Right lobe of liver (tissue), 6 donors: ENCODE measurements at regions not wholly inside any gene's neighbourhood (a gene's known extent, or its start where the extent isn't known, plus 50 kb on each side); places are given as distances from the start of the nearest gene placed in this dataset.

ENCODE experiments used
- ATAC-seq, 4 donors: fragments of 200-7000 bp; cut with Tn5 transposase; one replicate each; pipeline ENCODE4 v1.9.1; 2020; ENCODE audit warnings: mild to moderate bottlenecking in 4 of 4, moderate library complexity in 4 of 4
- DNase-seq, 3 donors: peaks; one replicate each; pipeline ENCODE4 v3.0.0-alpha.2; 2020
- H3K27ac ChIP-seq, 3 donors: fragments of 200-600 bp; one replicate each; pipeline ENCODE4 v1.8.0; 2022
- H3K27me3 ChIP-seq, 2 donors: fragments of 200-600 bp; one replicate each; pipeline ENCODE4 v1.8.0; 2022
- H3K36me3 ChIP-seq, 4 donors: fragments of 200-600 bp; sonication (generic) in 1 of 4; one replicate each; pipeline versions ENCODE4 v1.5.1 to v1.8.0; 2017 to 2022; ENCODE audit warnings: control low read depth in 1 of 4
- H3K4me1 ChIP-seq, 4 donors: fragments of 200-600 bp; sonication (generic) in 1 of 4; one replicate each; pipeline versions ENCODE4 v1.5.1 to v1.8.0; 2017 to 2022; ENCODE audit warnings: control low read depth in 1 of 4
- H3K4me3 ChIP-seq, 3 donors: fragments of 200-600 bp; one replicate each; pipeline ENCODE4 v1.8.0; 2022
- H3K9me3 ChIP-seq, 4 donors: fragments of 200-600 bp; sonication (generic) in 1 of 4; one replicate each; pipeline versions ENCODE4 v1.5.1 to v1.8.0; 2017 to 2022; ENCODE audit warnings: control low read depth in 1 of 4
- POLR2A ChIP-seq: fragments of 450-650 bp; IDR thresholded peaks from one replicate; pipeline ENCODE4 v1.6.1; 2017; ENCODE audit warnings: antibody characterized with exemption, mild to moderate bottlenecking
- WGBS: methylation state at CpG from one replicate; pipeline ENCODE4 v1.1.6; 2018; ENCODE audit warnings: low coverage, low lambda C conversion rate; ENCODE audit not compliant: insufficient coverage; ENCODE audit errors: missing lambda C conversion rate; 5-methylcytosine and 5-hydroxymethylcytosine counted together
- intact Hi-C, 2 donors: fragments of 100-400 bp; cut with DNase I; formaldehyde crosslinking; loops; one replicate each; pipeline versions ENCODE4 v1.11.2 to v1.14.1; 2022
- TF ChIP-seq, protein P1 (sequence below), 4 donors: fragments of 200-600 bp in 3 of 4; fragments of 450-650 bp in 1 of 4; IDR thresholded peaks; one replicate each; pipeline versions ENCODE4 v1.5.1 to v1.8.0; 2016 to 2022; ENCODE audit warnings: antibody characterized with exemption in 4 of 4, mild to moderate bottlenecking in 2 of 4
- donor health status: DM: no; HTN: yes; CAD: no.
- donor health status: DM: no; HTN: no; CAD: no.
- donor health status: DM: no; HTN: no; CAD: no.
- donor health status: DM: no; HTN: yes; CAD: no.
- donor health status: DM: no; HTN: yes; CAD: no.

GRCh38 chr9:106075960-106076327 lies 381.6 kb downstream of the TMEM38B start:
- H3K27me3 ChIP-seq: no peaks in the 10 kb centered on the region
- TF ChIP-seq POLR2A: no peak
- TF ChIP-seq, protein P1, sequence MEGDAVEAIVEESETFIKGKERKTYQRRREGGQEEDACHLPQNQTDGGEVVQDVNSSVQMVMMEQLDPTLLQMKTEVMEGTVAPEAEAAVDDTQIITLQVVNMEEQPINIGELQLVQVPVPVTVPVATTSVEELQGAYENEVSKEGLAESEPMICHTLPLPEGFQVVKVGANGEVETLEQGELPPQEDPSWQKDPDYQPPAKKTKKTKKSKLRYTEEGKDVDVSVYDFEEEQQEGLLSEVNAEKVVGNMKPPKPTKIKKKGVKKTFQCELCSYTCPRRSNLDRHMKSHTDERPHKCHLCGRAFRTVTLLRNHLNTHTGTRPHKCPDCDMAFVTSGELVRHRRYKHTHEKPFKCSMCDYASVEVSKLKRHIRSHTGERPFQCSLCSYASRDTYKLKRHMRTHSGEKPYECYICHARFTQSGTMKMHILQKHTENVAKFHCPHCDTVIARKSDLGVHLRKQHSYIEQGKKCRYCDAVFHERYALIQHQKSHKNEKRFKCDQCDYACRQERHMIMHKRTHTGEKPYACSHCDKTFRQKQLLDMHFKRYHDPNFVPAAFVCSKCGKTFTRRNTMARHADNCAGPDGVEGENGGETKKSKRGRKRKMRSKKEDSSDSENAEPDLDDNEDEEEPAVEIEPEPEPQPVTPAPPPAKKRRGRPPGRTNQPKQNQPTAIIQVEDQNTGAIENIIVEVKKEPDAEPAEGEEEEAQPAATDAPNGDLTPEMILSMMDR (IDR thresholded peaks at IDR 0.05): no peak
- H3K27ac ChIP-seq: no peak overlapping the region
- 57% methylated on average over 1 of the region's 1 CpG for WGBS
- H3K9me3 ChIP-seq: no peaks in the 10 kb centered on the region
- peaks cover 0 to 42% (median 3%) of the 10 kb centered on the region in 4 donors for H3K4me1 ChIP-seq
- H3K36me3 ChIP-seq: no peaks in the 10 kb centered on the region
- ATAC-seq (no peak), DNase-seq (no peak)
- H3K4me3 ChIP-seq: no peak overlapping the region
- intact Hi-C loops: no loop called here

- WGBS: 56% methylated on average over 1 of the region's 1 CpG
- peak in 1 of 4 donors; percentile 23 for ATAC-seq
- peaks cover 0 to 42% (median 3%) of the 10 kb centered on the region in 4 donors for H3K4me1 ChIP-seq
- H3K4me3 ChIP-seq: no peak overlapping the region
- no peak for TF ChIP-seq POLR2A
- TF ChIP-seq, protein P1 (IDR thresholded peaks at IDR 0.05): no peak
- H3K27ac ChIP-seq: no peak overlapping the region
- intact Hi-C loops: no loop called here
- no peaks in the 10 kb centered on the region for H3K27me3 ChIP-seq
- no peaks in the 10 kb centered on the region for H3K9me3 ChIP-seq
- H3K36me3 ChIP-seq: no peaks in the 10 kb centered on the region
- no peak for DNase-seq
Measured at GRCh38 chr9:106076711-106077110, 382.4 kb downstream of the TMEM38B start.

GRCh38 chr9:106077731-106078130 lies 383.4 kb downstream of the TMEM38B start:
- no peak for TF ChIP-seq POLR2A
- TF ChIP-seq, protein P1 (IDR thresholded peaks at IDR 0.05): no peak
- Histone ChIP-seq H3K4me3 (no peak overlapping the region), H3K27ac (no peak overlapping the region), H3K9me3 (no peaks in the 10 kb centered on the region), H3K4me1 (peaks cover 0 to 42% (median 3%) of the 10 kb centered on the region in 4 donors), H3K27me3 (no peaks in the 10 kb centered on the region), H3K36me3 (no peaks in the 10 kb centered on the region)
- 60% methylated on average over 1 of the region's 2 CpGs for WGBS
- intact Hi-C loops: no loop called here
- ATAC-seq: no peak
- DNase-seq: no peak

DNA sequence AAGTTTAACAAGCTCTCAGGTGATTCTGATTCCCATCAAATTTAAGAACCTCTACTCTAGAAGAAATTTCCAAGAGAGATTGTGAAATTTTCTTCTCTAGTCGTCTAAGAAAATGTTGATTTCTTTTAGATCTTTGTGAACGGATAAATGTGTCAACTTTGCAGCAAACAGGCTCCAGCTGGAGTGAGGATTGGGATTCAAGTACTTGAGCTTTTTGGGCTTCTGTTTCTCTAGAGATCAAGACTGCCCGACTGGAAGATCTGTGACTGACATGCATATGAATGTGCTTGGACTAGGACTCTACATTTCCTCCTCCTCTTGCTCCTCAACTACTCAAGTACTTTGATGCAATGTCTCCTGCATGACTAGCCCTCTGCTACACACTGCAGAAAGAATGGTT lies 388.3 kb downstream of the TMEM38B start:
- H3K4me1 ChIP-seq: peaks cover 0 to 33% (median 2%) of the 10 kb centered on the region in 4 donors
- H3K36me3 ChIP-seq: no peaks in the 10 kb centered on the region
- no peak for DNase-seq
- TF ChIP-seq POLR2A: no peak
- TF ChIP-seq, protein P1 (IDR thresholded peaks at IDR 0.05): no peak
- no peaks in the 10 kb centered on the region for H3K27me3 ChIP-seq
- no peak for ATAC-seq
- H3K27ac ChIP-seq: no peak overlapping the region
- intact Hi-C loops: no loop called here
- H3K4me3 ChIP-seq: no peak overlapping the region
- H3K9me3 ChIP-seq: no peaks in the 10 kb centered on the region
- 71% methylated on average over 3 of the region's 3 CpGs for WGBS

GRCh38 chr9:106084702-106085101 lies 390.4 kb downstream of the TMEM38B start:
- DNase-seq: peak in 1 of 3 donors; percentile 49
- WGBS: 36% methylated on average over 1 of the region's 1 CpG

More at GRCh38 chr9:106084702-106085101, 390.4 kb downstream of the TMEM38B start:
- Histone ChIP-seq H3K27me3 (no peaks in the 10 kb centered on the region), H3K4me1 (peaks cover 0 to 23% (median 0%) of the 10 kb centered on the region in 4 donors), H3K4me3 (no peak overlapping the region), H3K36me3 (no peaks in the 10 kb centered on the region), H3K9me3 (no peaks in the 10 kb centered on the region), H3K27ac (peak overlapping the region in 1 of 3 donors; percentile 47)
- intact Hi-C loops: no loop called here
- ATAC-seq: peak; percentile 67 to 90 (median 76)
- TF ChIP-seq POLR2A: no peak
- TF ChIP-seq, protein P1 (IDR thresholded peaks at IDR 0.05): no peak
